M059J (cell line): ENCODE measurements at regions not wholly inside any gene's neighbourhood (a gene's known extent, or its start where the extent isn't known, plus 50 kb on each side); places are given as distances from the start of the nearest gene placed in this dataset.

Source experiments
- DNase-seq: peaks from one replicate; pipeline ENCODE4 v3.0.0-alpha.2; 2012; ENCODE audit warnings: low read depth

- no peak for DNase-seq
Measured at GRCh38 chr15:69980341-69981059, 117.2 kb downstream of the TLE3 start.

DNA sequence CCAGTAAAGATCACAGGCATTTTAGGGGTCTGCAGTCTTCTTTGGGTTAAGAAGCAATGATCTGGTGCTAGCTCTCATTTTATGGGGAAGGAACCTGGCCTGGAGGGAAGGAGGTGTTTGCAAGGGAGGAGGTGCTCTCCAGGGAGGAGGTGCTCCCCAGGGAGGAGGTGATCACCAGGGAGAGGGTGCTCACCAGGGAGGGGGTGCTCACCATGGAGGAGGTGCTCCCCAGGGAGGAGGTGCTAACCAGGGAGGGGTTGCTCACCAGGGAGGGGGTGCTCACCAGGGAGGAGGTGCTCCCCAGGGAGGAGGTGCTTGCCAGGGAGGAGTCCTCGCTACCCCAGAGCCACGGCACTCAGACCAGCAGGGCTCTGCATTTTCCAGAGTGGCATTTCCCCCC, 115.7 kb downstream of the TLE3 start:
- DNase-seq, result no peak

DNA sequence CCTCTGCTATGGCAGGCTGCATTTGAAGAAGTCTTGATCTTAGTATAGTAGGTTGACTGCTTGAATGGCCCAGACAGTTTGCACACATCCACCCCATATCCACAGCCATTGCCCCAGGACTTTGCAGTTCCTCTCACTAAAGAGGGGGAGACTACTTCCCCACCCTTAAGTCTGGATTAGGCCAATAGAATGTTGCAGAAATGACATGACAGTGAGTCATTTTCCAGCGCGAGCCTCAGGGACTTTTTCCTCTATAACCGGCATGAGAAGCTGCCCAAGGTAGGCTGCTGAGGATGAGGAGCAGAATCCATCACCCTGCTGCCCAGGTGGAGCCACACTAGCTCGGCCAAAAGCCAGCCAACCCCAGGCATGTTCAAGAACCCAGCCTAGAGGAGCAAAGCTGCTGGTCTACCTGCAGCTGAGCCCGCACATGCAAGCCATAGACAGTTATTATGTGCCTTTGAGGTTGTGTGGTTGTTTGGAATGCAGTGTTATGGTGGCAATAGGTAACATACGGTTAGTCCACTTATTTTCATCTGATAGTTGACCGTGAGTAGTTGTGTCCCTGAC, 113.9 kb downstream of the TLE3 start:
- DNase-seq, result peak; percentile 64

GRCh38 chr15:69987492-69988489, 109.9 kb downstream of the TLE3 start:
- DNase-seq, result peak; percentile 70

DNA sequence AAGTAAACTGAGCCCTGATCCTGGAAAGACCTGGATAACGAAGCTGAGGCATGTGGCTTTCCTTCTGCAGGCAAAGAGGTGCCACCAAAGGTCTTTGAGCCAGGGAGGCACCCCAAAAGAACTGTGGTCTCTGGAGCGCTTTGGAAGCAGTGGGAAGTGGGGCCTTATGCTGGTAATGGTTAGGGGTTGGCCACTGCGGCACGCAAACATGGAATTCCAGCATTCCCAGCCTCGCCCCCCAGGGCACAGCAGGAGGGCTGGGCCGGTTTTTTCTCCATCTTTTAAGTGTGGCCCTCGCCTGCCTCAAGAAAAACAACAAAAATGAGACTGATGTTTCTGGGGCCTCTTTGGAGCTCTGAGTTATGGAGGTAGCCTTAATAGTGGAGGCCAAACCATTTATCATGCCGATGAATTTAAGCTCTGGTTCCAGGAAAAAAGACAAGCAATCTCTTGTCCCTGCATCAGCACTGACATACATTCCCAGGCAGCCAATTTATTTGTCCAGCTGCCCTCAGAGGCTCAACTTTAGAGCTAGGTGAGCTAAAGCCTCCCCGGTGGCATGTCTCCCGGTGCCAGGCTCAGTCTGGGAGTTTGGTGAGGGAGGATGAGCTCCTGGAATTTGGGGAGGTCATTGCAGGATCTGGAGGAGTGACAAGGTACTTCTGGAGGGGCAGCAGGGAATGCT, 109.0 kb downstream of the TLE3 start:
- DNase-seq, result no peak

- no peak for DNase-seq
Measured at GRCh38 chr15:69990566-69991421, 106.9 kb downstream of the TLE3 start.

- DNase-seq, result no peak
Measured at GRCh38 chr15:69991551-69991980, 106.2 kb downstream of the TLE3 start.

DNA sequence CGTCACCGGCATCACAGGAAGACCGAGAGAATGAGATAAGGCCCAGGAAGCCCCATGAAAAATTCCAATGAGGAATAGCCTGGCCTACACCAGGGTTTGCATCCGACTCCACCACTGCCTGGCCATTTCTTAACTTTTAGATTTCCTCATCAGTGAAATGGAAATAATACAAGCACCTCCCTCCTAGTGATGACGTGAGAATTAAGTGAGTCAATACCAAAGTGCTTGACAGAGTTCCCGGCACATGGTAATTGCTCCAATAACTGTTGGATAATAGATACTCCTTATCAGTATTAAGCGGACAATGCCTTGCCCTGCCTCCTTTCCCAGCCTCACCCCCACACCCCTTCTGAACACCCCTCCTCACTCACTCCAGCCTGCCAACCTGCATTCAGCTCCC, 105.4 kb downstream of the TLE3 start:
- no peak for DNase-seq

DNA sequence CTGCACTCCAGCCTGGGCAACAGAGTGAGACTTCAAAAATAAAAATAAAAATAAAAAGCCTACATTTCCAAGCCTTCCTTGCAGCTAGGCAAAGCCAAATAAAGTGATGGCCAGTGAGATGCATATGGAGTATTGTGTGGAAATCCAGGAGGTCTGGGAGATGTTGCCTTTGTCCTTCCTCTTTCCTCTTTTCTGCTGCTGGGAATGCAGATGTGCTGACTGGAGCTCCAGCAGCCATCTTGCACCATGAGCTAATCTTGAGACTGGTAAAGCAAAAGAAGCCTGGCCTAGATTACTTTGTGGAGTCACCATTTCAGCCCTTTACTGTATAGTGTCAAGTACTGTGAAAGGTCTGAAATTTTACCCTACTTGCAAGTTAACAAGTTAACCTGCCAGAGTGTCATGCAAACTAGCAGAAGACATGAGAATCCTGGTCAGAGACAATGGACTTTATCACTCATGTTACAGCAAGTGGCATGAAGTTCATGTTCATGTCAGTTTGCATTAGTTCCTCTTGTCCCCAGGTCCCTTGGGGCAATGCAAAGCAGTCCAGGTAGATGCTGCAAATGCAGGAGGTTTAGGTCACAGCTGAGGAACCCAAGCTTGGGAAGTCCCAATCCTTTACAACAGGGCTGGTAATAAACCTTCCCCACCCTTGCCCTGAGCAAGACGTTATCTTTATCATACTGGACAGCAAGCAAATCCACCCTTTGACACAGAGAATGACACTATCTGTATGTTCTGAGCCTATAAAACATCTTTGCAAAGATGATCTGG, 103.1 kb downstream of the TLE3 start:
- DNase-seq, result no peak

GRCh38 chr15:69996321-69997160, 101.2 kb downstream of the TLE3 start:
- DNase-seq, result no peak

GRCh38 chr15:69997161-69997485, 100.6 kb downstream of the TLE3 start:
- DNase-seq, result no peak
